ENCODE measurements at regions not wholly inside any gene's neighbourhood (a gene's known extent, or its start where the extent isn't known, plus 50 kb on each side); places are given as distances from the start of the nearest gene placed in this dataset.

- TF ChIP-seq POLR2A (IDR thresholded peaks at IDR 0.05), result no peak
- TF ChIP-seq EP300 (IDR thresholded peaks at IDR 0.05), result no peak
- TF ChIP-seq, protein P1, sequence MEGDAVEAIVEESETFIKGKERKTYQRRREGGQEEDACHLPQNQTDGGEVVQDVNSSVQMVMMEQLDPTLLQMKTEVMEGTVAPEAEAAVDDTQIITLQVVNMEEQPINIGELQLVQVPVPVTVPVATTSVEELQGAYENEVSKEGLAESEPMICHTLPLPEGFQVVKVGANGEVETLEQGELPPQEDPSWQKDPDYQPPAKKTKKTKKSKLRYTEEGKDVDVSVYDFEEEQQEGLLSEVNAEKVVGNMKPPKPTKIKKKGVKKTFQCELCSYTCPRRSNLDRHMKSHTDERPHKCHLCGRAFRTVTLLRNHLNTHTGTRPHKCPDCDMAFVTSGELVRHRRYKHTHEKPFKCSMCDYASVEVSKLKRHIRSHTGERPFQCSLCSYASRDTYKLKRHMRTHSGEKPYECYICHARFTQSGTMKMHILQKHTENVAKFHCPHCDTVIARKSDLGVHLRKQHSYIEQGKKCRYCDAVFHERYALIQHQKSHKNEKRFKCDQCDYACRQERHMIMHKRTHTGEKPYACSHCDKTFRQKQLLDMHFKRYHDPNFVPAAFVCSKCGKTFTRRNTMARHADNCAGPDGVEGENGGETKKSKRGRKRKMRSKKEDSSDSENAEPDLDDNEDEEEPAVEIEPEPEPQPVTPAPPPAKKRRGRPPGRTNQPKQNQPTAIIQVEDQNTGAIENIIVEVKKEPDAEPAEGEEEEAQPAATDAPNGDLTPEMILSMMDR (IDR thresholded peaks at IDR 0.05), result no peak
Measured at GRCh38 chr6:157767775-157768156, 55.3 kb upstream of the SNX9 start.

Data from ovary (tissue), 3 donors.